ENCODE measurements at regions not wholly inside any gene's neighbourhood (a gene's known extent, or its start where the extent isn't known, plus 50 kb on each side); places are given as distances from the start of the nearest gene placed in this dataset.

- no peak for DNase-seq
Measured at GRCh38 chr9:12182806-12183205, 510.4 kb upstream of the TYRP1 start.

- no peak for DNase-seq
Measured at GRCh38 chr9:12183321-12183720, 509.9 kb upstream of the TYRP1 start.

- no peak for DNase-seq
Measured at GRCh38 chr9:12185856-12186255, 507.3 kb upstream of the TYRP1 start.

GRCh38 chr9:12191630-12192029, 501.6 kb upstream of the TYRP1 start:
- no peak for DNase-seq

- no peak for DNase-seq
Measured at GRCh38 chr9:12194731-12195130, 498.5 kb upstream of the TYRP1 start.

GRCh38 chr9:12195456-12195855, 497.7 kb upstream of the TYRP1 start:
- no peak for DNase-seq

GRCh38 chr9:12204512-12204911, 488.7 kb upstream of the TYRP1 start:
- DNase-seq: no peak

GRCh38 chr9:12212860-12213259, 480.3 kb upstream of the TYRP1 start:
- DNase-seq: no peak

GRCh38 chr9:12221470-12221869, 471.7 kb upstream of the TYRP1 start:
- DNase-seq: no peak

- DNase-seq: no peak
Measured at GRCh38 chr9:12224449-12224848, 468.7 kb upstream of the TYRP1 start.

- no peak for DNase-seq
Measured at GRCh38 chr9:12230708-12231107, 462.5 kb upstream of the TYRP1 start.

- DNase-seq: no peak
Measured at GRCh38 chr9:12231832-12232231, 461.4 kb upstream of the TYRP1 start.

- DNase-seq: no peak
Measured at GRCh38 chr9:12232836-12233235, 460.3 kb upstream of the TYRP1 start.

- no peak for DNase-seq
Measured at GRCh38 chr9:12253941-12254340, 439.2 kb upstream of the TYRP1 start.

- DNase-seq: no peak
Measured at GRCh38 chr9:12266758-12267157, 426.4 kb upstream of the TYRP1 start.

- no peak for DNase-seq
Measured at GRCh38 chr9:12271421-12271891, 421.7 kb upstream of the TYRP1 start.

GRCh38 chr9:12272471-12273120, 420.6 kb upstream of the TYRP1 start:
- no peak for DNase-seq

GRCh38 chr9:12274577-12274976, 418.6 kb upstream of the TYRP1 start:
- DNase-seq: no peak

- DNase-seq: no peak
Measured at GRCh38 chr9:12276505-12276904, 416.7 kb upstream of the TYRP1 start.

GRCh38 chr9:12289711-12290110, 403.5 kb upstream of the TYRP1 start:
- DNase-seq: no peak

- DNase-seq: no peak
Measured at GRCh38 chr9:12290166-12290869, 402.9 kb upstream of the TYRP1 start.

- no peak for DNase-seq
Measured at GRCh38 chr9:12305211-12305610, 388.0 kb upstream of the TYRP1 start.

GRCh38 chr9:12314589-12314988, 378.6 kb upstream of the TYRP1 start:
- DNase-seq: no peak

All from SW 1271 (cell line).